Loucy (cell line): ENCODE measurements at regions not wholly inside any gene's neighbourhood (a gene's known extent, or its start where the extent isn't known, plus 50 kb on each side); places are given as distances from the start of the nearest gene placed in this dataset.

Source experiments
- H2AFZ ChIP-seq: fragments of 200-600 bp; sonication (generic); 2 replicates; pipeline ENCODE4 v1.6.0; 2016; ENCODE audit warnings: antibody characterized with exemption, mild to moderate bottlenecking, low read length, moderate library complexity
- H3F3A ChIP-seq: fragments of 200-600 bp; 2 replicates; pipeline ENCODE4 v1.6.0; 2016; ENCODE audit warnings: antibody characterized with exemption, low read depth, mild to moderate bottlenecking
- H3K27me3 ChIP-seq: fragments of 200-600 bp; sonication (generic); 2 replicates; pipeline ENCODE4 v1.6.1; 2014; ENCODE audit warnings: low read length, mild to moderate bottlenecking; ENCODE audit not compliant: insufficient read depth, poor library complexity, severe bottlenecking
- H3K36me3 ChIP-seq: fragments of 200-600 bp; sonication (generic); 2 replicates; pipeline ENCODE4 v1.6.1; 2016; ENCODE audit warnings: low read length; ENCODE audit not compliant: insufficient read depth
- H3K4me1 ChIP-seq: fragments of 200-600 bp; sonication (generic); 2 replicates; pipeline ENCODE4 v1.5.1; 2014; ENCODE audit warnings: low read length, mild to moderate bottlenecking; ENCODE audit not compliant: insufficient read depth, poor library complexity, severe bottlenecking
- H3K4me2 ChIP-seq: fragments of 200-600 bp; sonication (generic); 2 replicates; pipeline ENCODE4 v1.6.0; 2014; ENCODE audit warnings: antibody characterized with exemption, low read length, low read depth, mild to moderate bottlenecking; ENCODE audit not compliant: poor library complexity, severe bottlenecking
- H3K4me3 ChIP-seq: fragments of 200-600 bp; sonication (generic); 2 replicates; pipeline ENCODE4 v1.5.1; 2014; ENCODE audit warnings: low read length, mild to moderate bottlenecking, mixed read lengths; ENCODE audit not compliant: poor library complexity, severe bottlenecking
- H3K79me2 ChIP-seq: fragments of 200-600 bp; sonication (generic); 2 replicates; pipeline ENCODE4 v1.6.1; 2014; ENCODE audit warnings: low read length; ENCODE audit not compliant: insufficient read depth
- H3K9ac ChIP-seq: fragments of 200-600 bp; sonication (generic); 2 replicates; pipeline ENCODE4 v1.6.0; 2014; ENCODE audit warnings: mild to moderate bottlenecking, low read depth, low read length, moderate library complexity; ENCODE audit not compliant: poor library complexity, severe bottlenecking
- H3K9me2 ChIP-seq: fragments of 200-600 bp; sonication (generic); replicated peaks from 2 replicates; pipeline ENCODE4 v1.6.1; 2016; ENCODE audit warnings: low read depth, low read length, mixed read lengths
- H3K9me3 ChIP-seq: fragments of 200-600 bp; sonication (generic); 2 replicates; pipeline ENCODE4 v1.6.1; 2014; ENCODE audit warnings: mild to moderate bottlenecking, antibody characterized with exemption, low read length, low read depth; ENCODE audit not compliant: insufficient read depth
- H4K20me1 ChIP-seq: fragments of 200-600 bp; sonication (generic); 2 replicates; pipeline ENCODE4 v1.6.0; 2014; ENCODE audit warnings: antibody characterized with exemption, low read length, mild to moderate bottlenecking; ENCODE audit not compliant: insufficient read depth, poor library complexity, severe bottlenecking
- EZH2phosphoT487 ChIP-seq: fragments of 200-600 bp; IDR thresholded peaks from 2 replicates; pipeline ENCODE4 v1.6.1; 2018; ENCODE audit warnings: antibody characterized with exemption, mild to moderate bottlenecking, moderate library complexity, borderline replicate concordance
- TF ChIP-seq, protein P1 (sequence below): fragments of 200-600 bp; sonication (generic); conservative IDR thresholded peaks from 2 replicates; pipeline ENCODE4 v1.5.1; 2014; ENCODE audit warnings: mild to moderate bottlenecking, antibody characterized with exemption, low read length

GRCh38 chr10:78209970-78210369 lies 176.3 kb downstream of the RPS24 start:
- TF ChIP-seq, protein P1, sequence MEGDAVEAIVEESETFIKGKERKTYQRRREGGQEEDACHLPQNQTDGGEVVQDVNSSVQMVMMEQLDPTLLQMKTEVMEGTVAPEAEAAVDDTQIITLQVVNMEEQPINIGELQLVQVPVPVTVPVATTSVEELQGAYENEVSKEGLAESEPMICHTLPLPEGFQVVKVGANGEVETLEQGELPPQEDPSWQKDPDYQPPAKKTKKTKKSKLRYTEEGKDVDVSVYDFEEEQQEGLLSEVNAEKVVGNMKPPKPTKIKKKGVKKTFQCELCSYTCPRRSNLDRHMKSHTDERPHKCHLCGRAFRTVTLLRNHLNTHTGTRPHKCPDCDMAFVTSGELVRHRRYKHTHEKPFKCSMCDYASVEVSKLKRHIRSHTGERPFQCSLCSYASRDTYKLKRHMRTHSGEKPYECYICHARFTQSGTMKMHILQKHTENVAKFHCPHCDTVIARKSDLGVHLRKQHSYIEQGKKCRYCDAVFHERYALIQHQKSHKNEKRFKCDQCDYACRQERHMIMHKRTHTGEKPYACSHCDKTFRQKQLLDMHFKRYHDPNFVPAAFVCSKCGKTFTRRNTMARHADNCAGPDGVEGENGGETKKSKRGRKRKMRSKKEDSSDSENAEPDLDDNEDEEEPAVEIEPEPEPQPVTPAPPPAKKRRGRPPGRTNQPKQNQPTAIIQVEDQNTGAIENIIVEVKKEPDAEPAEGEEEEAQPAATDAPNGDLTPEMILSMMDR: no peak
- TF ChIP-seq EZH2phosphoT487: no peak
- Histone ChIP-seq H3K4me3 (no peak overlapping the region), H3K4me2 (no peak overlapping the region), H3K27me3 (no peaks in the 10 kb centered on the region), H3K9ac (no peak overlapping the region), H3K9me3 (no peaks in the 10 kb centered on the region), H4K20me1 (no peaks in the 10 kb centered on the region), H3F3A (no peaks in the 10 kb centered on the region; the same call in 1 of the 2 replicates), H3K79me2 (no peaks in the 10 kb centered on the region), H3K4me1 (peaks cover 94% of the 10 kb centered on the region), H3K36me3 (no peaks in the 10 kb centered on the region), H2AFZ (no peak overlapping the region), H3K9me2 (no peaks in the 10 kb centered on the region)

DNA sequence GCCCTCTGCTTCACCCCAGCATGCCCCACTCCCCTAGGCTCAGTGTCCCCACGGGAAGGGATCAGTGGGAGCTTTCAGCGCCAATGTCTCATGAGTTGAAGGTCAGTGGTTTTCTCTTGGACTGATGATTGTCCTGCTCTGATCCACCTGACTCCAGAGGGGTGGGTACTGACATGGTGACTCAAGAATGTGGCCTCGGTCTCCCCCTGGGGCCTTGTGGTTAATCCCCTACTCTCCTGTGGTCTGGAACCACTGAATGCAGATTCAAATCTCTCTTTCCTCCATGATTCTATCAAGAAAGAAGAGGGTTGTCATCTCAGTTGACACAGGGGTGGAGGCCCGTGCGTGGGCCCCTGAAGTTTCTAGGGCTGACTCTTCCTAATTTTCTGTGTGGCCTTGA lies 176.9 kb downstream of the RPS24 start:
- Histone ChIP-seq H2AFZ (no peak overlapping the region), H4K20me1 (no peaks in the 10 kb centered on the region), H3K9ac (peak overlapping the region; percentile 57), H3K4me2 (peak overlapping the region; percentile 44), H3K79me2 (no peaks in the 10 kb centered on the region), H3K36me3 (no peaks in the 10 kb centered on the region), H3K4me1 (peaks cover 94% of the 10 kb centered on the region), H3K9me2 (no peaks in the 10 kb centered on the region), H3K4me3 (no peak overlapping the region), H3K27me3 (no peaks in the 10 kb centered on the region), H3K9me3 (no peaks in the 10 kb centered on the region), H3F3A (no peaks in the 10 kb centered on the region; the same call in 1 of the 2 replicates)
- no peak for TF ChIP-seq EZH2phosphoT487
- TF ChIP-seq, protein P1: no peak

GRCh38 chr10:78210976-78211375 lies 177.3 kb downstream of the RPS24 start:
- no peaks in the 10 kb centered on the region for H4K20me1 ChIP-seq
- no peaks in the 10 kb centered on the region for H3K79me2 ChIP-seq
- no peak overlapping the region for H3K4me3 ChIP-seq
- H3K4me1 ChIP-seq: peaks cover 94% of the 10 kb centered on the region
- H3K9me2 ChIP-seq: no peaks in the 10 kb centered on the region
- no peaks in the 10 kb centered on the region; the same call in 1 of the 2 replicates for H3F3A ChIP-seq
- peak overlapping the region; percentile 44 for H3K4me2 ChIP-seq
- no peaks in the 10 kb centered on the region for H3K36me3 ChIP-seq
- H3K27me3 ChIP-seq: no peaks in the 10 kb centered on the region
- H3K9me3 ChIP-seq: no peaks in the 10 kb centered on the region
- peak overlapping the region; percentile 57 for H3K9ac ChIP-seq
- no peak overlapping the region for H2AFZ ChIP-seq
- no peak for TF ChIP-seq EZH2phosphoT487
- TF ChIP-seq, protein P1: no peak
